ENCODE measurements at regions not wholly inside any gene's neighbourhood (a gene's known extent, or its start where the extent isn't known, plus 50 kb on each side); places are given as distances from the start of the nearest gene placed in this dataset.

- H3K4me1 Mint-ChIP-seq, result peaks cover 27% of the 10 kb centered on the region
- H3K27ac ChIP-seq (ENCODE audit: low read depth, low read length), result no peak overlapping the region
- WGBS, 2 experiments (ENCODE audit: insufficient coverage in 1 of 2, insufficient read length in 1 of 2), result 77 to 83% methylated on average over 1 to 2 of the region's 2 CpGs
- H3K9ac ChIP-seq (ENCODE audit: extremely low read depth, low read length, poor library complexity, severe bottlenecking), result no peak overlapping the region
- peaks cover 7% of the 10 kb centered on the region for H3K4me1 ChIP-seq (ENCODE audit: control insufficient read depth, insufficient read depth, low read length)
- H3K27ac Mint-ChIP-seq, result no peak overlapping the region
- H3K36me3 ChIP-seq (ENCODE audit: control insufficient read depth, insufficient read depth, low read length), result no peaks in the 10 kb centered on the region
- H3K4me3 Mint-ChIP-seq, result no peak overlapping the region
- TF ChIP-seq, protein P1, sequence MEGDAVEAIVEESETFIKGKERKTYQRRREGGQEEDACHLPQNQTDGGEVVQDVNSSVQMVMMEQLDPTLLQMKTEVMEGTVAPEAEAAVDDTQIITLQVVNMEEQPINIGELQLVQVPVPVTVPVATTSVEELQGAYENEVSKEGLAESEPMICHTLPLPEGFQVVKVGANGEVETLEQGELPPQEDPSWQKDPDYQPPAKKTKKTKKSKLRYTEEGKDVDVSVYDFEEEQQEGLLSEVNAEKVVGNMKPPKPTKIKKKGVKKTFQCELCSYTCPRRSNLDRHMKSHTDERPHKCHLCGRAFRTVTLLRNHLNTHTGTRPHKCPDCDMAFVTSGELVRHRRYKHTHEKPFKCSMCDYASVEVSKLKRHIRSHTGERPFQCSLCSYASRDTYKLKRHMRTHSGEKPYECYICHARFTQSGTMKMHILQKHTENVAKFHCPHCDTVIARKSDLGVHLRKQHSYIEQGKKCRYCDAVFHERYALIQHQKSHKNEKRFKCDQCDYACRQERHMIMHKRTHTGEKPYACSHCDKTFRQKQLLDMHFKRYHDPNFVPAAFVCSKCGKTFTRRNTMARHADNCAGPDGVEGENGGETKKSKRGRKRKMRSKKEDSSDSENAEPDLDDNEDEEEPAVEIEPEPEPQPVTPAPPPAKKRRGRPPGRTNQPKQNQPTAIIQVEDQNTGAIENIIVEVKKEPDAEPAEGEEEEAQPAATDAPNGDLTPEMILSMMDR (conservative IDR thresholded peaks at IDR 0.05), result no peak
- no peak for DNase-seq
- no peaks in the 10 kb centered on the region for H3K9me3 ChIP-seq (ENCODE audit: control insufficient read depth, low read length)
- H3K36me3 Mint-ChIP-seq (ENCODE audit: low read depth), result no peaks in the 10 kb centered on the region
- no peaks in the 10 kb centered on the region for H3K27me3 Mint-ChIP-seq (ENCODE audit: insufficient read depth)
- H3K4me3 ChIP-seq (ENCODE audit: low read length), result no peak overlapping the region
- no peaks in the 10 kb centered on the region for H3K9me3 Mint-ChIP-seq
- H3K27me3 ChIP-seq (ENCODE audit: control insufficient read depth, insufficient read depth, low read length, poor library complexity, severe bottlenecking), result no peaks in the 10 kb centered on the region
These were observed 207.7 kb downstream of the BARHL2 start for GRCh38 chr1:90509225-90510048.

- Mint-ChIP-seq H3K27ac (no peak overlapping the region), H3K36me3 (ENCODE audit: low read depth) (no peaks in the 10 kb centered on the region), H3K4me3 (no peak overlapping the region), H3K9me3 (no peaks in the 10 kb centered on the region), H3K4me1 (peaks cover 32% of the 10 kb centered on the region), H3K27me3 (ENCODE audit: insufficient read depth) (no peaks in the 10 kb centered on the region)
- Histone ChIP-seq H3K27ac (ENCODE audit: low read depth, low read length) (no peak overlapping the region), H3K36me3 (ENCODE audit: control insufficient read depth, insufficient read depth, low read length) (no peaks in the 10 kb centered on the region), H3K9me3 (ENCODE audit: control insufficient read depth, low read length) (no peaks in the 10 kb centered on the region), H3K4me3 (ENCODE audit: low read length) (no peak overlapping the region), H3K4me1 (ENCODE audit: control insufficient read depth, insufficient read depth, low read length) (peaks cover 7% of the 10 kb centered on the region), H3K27me3 (ENCODE audit: control insufficient read depth, insufficient read depth, low read length, poor library complexity, severe bottlenecking) (no peaks in the 10 kb centered on the region), H3K9ac (ENCODE audit: extremely low read depth, low read length, poor library complexity, severe bottlenecking) (no peak overlapping the region)
- TF ChIP-seq, protein P1 (conservative IDR thresholded peaks at IDR 0.05), result no peak
- DNase-seq, result no peak
- WGBS, 2 experiments (ENCODE audit: insufficient coverage in 1 of 2, insufficient read length in 1 of 2), result 91 to 97% methylated on average over 1 to 2 of the region's 2 CpGs
These were observed 208.5 kb downstream of the BARHL2 start for GRCh38 chr1:90508376-90509167.

DNA sequence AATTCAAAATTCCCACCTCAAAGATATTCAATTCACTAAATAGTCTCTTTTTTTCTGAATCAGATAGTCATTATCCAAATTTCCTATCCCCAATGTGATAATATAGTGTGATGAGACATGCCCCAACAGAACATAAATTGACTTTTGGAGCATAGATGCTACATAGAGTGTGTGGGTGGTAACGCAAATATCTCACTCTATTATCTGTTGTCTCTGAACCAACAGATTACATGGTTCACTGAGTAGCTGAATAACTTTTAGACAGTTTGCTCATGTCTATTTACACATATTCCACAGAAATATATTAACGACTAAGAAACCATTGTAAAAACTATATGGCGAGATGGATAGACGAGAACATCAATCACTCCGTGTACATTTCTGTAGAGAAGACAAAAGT is 209.9 kb downstream of the BARHL2 start:
- H3K27me3 ChIP-seq (ENCODE audit: control insufficient read depth, insufficient read depth, low read length, poor library complexity, severe bottlenecking), result no peaks in the 10 kb centered on the region
- H3K9me3 ChIP-seq (ENCODE audit: control insufficient read depth, low read length), result no peaks in the 10 kb centered on the region
- H3K36me3 ChIP-seq (ENCODE audit: control insufficient read depth, insufficient read depth, low read length), result no peaks in the 10 kb centered on the region
- Mint-ChIP-seq H3K4me1 (peaks cover 35% of the 10 kb centered on the region), H3K27ac (no peak overlapping the region), H3K27me3 (ENCODE audit: insufficient read depth) (no peaks in the 10 kb centered on the region), H3K36me3 (ENCODE audit: low read depth) (no peaks in the 10 kb centered on the region), H3K4me3 (no peak overlapping the region), H3K9me3 (no peaks in the 10 kb centered on the region)
- H3K27ac ChIP-seq (ENCODE audit: low read depth, low read length), result no peak overlapping the region
- H3K4me1 ChIP-seq (ENCODE audit: control insufficient read depth, insufficient read depth, low read length), result peaks cover 8% of the 10 kb centered on the region
- H3K4me3 ChIP-seq (ENCODE audit: low read length), result no peak overlapping the region
- no peak for DNase-seq
- H3K9ac ChIP-seq (ENCODE audit: extremely low read depth, low read length, poor library complexity, severe bottlenecking), result no peak overlapping the region
- 93% methylated on average over 5 of the region's 5 CpGs; no CpG with 5 or more reads in 1 of the 2 experiments for WGBS, 2 experiments (ENCODE audit: insufficient coverage in 1 of 2, insufficient read length in 1 of 2)
- TF ChIP-seq, protein P1 (conservative IDR thresholded peaks at IDR 0.05), result no peak

Measured in endodermal cell (in vitro differentiated cells).